EH (cell line): ENCODE measurements at regions not wholly inside any gene's neighbourhood (a gene's known extent, or its start where the extent isn't known, plus 50 kb on each side); places are given as distances from the start of the nearest gene placed in this dataset.

Experiments
- DNase-seq: peaks from one replicate; pipeline ENCODE4 v3.0.0-alpha.2; 2015; ENCODE audit warnings: low read depth

DNA sequence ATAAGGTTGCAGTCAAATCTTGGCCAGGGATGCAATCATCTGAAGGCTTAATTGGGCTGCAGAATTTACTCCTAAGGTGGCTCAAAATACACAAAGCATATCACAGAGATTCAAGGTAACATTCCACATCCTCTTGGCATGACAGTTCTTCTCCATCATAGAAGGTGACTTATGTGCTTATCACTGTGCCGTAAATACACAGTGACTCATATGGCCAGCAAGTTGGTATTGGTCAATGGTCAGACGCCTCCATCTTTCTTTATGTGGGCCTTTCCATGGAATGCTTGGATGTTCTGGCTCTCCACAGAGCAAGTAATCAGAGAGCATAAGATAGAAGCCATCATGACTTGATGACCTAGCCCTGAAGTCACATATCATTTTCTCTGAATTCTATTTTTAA lies 168.8 kb upstream of the ST8SIA2 start:
- DNase-seq = no peak

DNA sequence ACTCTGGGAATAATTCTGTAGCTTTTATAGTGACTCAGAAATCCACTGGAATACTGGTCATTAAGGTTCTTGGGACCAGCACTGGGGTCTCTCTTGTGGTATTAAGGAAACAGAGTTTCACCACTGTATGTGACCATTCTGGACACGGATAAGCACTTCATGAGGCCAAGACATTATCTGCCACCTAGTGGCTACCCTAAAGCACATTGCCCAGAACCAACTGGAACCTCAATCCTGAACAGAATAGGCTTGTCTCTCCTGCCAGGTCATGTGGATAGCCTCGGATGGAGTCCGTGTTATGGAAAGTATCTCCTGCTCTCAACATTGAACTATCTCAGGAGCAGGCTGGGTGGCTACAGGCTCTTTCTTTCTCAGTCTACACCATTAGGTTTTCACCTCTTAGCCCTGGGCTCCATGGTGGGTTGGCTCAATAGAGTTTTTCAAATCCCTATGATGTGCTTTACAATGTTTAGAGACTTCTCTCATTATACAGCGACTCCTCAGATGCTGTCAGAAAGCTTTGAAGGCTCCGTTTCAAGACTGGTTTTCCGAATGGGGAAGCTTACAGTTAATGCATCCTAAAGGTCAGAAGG lies 167.6 kb upstream of the ST8SIA2 start:
- peak; percentile 7 for DNase-seq

DNA sequence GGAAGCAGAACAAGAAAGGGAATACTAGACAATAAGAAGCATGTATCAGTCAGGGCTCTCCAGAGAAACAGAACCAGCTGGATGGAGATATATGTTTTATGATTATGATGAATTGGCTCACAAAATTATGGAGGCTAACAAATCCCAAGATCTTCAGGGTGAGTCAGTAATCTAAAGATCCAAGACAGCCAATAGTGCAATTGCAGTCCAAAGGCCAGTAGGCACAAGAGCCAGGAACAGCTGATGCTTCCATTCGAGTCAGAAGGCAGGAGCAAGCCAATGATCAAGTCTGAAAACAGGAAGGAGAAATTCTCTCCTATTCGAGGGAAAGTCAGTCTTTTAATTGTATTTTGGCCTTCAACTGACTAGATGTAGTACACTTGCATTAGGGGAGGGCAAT lies 164.9 kb upstream of the ST8SIA2 start:
- DNase-seq = no peak

DNA sequence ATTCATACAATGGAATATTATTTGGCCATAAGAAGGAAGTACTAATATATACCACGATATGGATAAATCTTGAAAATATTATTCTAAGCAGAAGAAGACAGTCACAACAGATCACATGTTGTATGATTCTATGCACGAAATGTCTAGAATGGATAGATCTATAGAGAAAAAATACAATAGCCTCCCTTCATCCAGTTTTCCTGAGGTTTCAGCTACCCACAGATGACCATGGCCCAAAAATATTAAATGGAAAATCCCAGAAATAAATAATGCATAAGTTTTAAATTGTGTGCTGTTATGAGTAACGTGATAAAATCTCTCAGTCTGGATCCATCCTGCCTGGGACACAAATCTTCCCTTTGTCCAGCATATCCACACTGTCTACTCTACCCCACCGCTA lies 162.2 kb upstream of the ST8SIA2 start:
- no peak for DNase-seq

DNA sequence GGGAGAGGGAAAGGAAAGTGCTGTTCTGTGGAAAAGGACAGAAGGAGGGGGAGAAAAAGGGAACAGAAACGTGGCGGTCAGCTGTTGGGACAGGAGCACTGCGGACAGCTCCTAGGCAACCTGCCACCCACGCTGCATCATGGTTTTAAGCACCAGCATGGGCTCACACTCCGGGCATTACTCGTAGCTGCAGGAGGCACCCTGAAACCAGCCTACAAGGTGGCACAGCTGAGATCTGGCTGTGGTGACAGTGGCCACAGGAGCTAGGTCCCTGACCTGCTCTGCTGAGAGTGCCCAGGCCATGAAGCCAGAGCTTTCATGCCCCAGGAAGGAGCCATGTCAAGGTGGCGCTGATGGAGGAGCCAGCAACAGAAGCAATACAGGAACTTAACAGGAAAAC lies 161.4 kb upstream of the ST8SIA2 start:
- no peak for DNase-seq

DNA sequence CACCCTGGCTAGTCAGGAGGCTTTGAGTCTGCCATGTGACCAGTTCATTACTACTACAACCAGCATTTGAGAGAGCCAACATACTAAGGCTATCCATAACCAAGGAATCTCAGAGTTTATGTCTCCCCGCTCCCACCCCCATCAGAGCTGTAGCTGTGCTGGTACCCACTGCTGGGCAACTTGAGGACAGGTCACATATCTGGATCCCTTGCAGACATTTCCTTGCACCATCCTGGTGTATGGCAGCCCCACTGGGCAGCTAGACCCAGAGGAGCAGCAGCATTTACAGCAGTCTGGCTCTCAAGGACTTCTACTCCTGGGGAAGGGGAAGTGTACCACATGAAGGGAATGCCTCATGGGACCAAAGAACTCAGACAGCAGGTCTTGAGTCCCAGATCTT lies 160.8 kb upstream of the ST8SIA2 start:
- DNase-seq = no peak

DNA sequence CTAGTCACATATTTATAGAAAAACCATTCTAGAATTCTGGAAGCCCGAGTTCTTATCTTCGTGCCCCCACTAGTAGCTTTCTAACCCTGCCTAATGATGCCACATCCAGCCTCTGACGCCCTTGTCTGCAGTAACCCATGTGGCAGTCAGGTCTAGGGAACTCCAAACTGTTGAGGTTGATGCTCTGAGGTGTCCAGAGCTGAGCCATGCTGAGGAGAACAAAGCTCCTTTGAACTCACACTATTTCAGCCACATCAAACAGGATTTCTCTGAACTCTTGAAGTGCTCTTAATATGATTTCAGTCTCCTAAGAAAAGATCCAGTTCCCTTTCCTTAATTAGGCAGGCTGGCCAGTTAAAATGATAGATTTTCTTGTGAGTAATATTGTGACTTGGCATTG lies 150.5 kb upstream of the ST8SIA2 start:
- no peak for DNase-seq

DNA sequence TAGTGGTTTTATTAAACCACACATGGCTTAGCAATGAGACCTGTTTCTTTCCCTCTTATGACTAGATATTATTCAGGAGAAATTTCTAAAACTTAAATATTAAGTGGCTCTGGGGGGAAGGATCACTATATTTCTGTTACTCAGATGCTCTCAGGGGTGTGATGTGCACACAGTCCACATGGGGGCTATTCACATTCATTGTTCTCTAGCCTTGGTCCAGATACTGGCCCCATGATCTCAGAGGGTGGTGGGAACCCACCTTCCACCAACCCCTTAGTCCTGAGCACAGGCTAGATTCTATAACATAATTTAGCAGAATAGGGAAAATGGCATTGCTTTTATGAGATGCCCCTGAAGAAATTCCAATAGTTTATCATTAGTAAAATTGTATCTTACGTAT lies 149.0 kb upstream of the ST8SIA2 start:
- DNase-seq = no peak

DNA sequence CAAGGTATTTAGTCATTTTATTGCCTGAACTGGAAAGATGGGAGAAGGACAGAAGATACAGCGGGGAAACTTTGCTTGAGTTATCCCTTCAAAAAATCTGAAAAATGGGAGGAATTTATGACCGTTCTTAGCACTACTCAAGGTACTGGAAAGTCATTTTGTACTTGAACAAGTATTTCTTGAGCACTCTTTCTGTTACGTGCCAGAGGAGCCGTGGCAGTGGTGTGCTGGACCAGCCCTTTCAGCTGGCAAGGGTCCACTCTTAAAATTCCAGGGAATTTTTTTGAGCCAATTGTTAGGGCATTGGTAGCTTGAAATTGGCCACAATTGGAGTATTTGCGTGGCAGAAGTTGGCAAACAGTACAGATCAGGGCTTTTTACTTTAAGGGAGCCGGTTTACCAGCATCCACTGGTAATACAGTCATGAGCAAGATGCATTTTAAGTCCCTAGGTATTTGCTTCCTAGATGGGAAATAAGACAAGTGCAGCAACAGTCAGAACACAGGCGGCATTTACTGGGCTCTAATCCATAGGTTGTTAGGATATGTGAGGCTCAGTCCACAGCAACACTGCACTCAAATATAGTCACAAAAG lies 145.9 kb upstream of the ST8SIA2 start:
- no peak for DNase-seq

DNA sequence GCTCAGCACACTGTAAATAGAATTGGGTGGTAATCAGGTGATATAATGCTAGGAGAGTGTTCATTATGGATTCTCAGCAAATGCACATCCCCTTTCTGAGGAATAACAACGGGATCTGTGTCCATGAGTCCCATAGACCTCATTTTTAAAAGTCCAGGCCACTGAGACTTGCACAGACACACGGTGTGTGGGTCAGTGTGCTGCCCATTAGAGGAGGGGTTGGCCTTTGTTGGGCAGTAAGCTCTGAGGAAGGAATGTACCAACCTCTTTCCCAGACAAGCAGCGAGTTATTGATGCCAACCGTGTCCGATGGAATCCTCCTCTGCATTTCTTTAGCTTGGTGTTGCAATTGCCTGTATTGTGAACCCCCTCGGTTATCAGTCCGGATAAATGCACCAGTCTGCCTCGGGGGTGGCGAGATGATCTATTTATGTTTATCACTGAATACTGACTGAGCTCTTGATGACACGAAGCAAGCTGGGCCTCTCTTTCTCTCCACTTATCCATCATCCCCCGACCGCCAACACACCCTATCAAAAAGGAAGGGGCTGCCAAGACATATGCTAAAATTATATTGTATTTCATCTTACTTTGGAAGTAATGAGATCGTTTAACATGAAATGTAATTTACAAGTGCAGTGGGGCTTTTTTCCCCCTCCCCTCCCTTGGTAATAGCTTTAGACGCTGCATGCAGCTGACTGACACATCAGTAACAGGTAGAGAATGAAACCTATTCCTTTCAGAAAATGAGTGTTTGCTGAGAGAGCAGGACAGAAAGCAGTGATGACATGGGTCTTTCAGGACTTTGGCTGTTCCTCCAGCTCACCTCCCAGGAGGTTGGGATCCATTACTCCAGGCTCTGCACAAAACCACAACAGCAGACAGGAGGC lies 126.6 kb upstream of the ST8SIA2 start:
- DNase-seq = no peak

DNA sequence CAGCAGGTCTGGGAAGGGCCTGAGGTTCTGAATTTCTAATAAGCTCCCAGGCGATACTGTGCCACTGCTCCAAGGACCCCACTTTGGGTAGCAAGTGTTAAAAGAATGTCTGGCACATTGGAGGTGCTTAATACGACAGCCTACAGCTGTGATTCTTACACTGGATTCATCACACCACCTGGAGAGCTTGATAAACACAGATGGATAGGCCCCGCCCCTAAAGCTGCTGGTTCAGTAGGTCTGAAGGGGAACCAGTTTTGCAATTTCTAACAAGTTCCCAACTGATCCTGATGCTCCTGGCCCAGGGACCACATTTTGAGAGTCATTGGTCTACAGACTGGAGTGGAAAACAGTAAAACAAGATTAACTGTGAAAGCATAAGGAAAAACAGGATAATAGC lies 124.8 kb upstream of the ST8SIA2 start:
- DNase-seq = no peak

DNA sequence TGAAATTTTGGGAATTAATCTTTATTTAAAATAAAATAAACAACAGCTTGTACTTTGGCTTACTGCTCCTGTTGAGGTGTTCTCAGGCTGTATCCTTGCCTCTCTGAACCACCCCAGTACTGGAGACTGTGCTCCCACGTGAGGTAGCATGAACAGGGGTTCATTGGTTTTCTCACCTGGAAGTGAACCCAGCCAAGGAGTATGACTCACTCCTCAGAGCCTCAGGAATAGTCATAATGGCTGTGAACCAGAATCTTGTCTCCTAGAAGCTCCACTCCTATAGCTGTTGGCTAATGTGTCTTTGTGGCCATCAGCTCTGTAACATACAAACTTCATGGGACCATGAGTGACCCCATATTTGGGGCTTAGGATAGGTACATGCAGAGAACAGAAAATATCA lies 122.5 kb upstream of the ST8SIA2 start:
- DNase-seq = no peak

DNA sequence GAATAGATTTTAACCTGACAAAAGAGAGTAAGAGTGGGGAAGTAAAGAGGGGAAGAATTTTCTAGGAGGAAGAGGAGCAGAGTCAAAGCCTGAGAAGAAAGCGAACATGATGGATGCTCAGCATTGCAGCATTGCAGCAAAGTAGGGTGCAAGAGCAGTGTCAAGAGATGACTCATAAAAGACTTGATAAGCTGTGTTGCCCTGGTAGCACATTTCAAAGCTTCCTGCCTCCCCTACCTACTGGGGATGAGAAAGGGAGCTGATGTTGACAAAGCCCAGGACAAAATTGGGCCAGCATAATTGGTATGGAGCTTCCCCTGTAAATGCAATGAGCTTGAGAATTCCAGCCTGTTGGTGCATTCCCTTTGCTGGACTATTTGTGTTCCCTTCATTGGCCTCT lies 121.6 kb upstream of the ST8SIA2 start:
- no peak for DNase-seq

DNA sequence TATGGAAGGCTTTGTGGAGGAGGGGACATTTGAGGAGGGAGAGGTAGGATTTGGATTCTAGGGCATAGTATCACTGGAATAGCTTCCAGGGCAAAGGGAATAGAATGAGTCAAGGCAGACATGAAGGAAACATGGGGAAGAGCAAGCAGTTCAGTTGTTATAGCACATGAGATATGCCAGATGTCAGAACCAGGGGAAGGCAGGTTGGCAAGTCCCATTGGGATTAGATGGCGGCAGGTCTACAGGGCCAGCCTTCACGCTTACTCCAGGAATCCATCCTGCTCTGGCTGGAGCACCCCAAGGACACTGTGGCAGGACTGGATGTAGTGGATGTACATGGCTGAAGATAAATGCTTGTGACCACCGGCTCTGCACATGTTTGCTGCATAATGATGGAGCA lies 120.4 kb upstream of the ST8SIA2 start:
- no peak for DNase-seq

DNA sequence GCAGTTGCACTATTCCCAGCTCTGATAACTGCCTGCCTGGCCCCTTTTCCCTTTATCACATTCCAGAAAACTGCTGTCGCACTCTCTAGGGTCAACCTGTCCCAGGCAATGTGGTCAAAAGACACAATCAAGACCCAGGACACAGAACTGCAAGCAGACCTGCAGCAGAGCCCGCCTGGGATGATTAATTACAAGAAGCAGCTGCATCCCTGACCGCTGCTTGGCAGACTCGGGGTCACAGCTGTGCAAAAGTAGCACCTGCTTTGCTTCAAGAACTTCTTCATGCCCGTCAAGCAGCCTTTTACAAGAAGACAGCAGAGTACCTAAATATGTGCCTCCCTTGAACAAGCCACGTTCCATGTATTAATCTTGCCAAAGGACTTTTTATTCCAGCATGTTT lies 120.0 kb upstream of the ST8SIA2 start:
- no peak for DNase-seq

DNA sequence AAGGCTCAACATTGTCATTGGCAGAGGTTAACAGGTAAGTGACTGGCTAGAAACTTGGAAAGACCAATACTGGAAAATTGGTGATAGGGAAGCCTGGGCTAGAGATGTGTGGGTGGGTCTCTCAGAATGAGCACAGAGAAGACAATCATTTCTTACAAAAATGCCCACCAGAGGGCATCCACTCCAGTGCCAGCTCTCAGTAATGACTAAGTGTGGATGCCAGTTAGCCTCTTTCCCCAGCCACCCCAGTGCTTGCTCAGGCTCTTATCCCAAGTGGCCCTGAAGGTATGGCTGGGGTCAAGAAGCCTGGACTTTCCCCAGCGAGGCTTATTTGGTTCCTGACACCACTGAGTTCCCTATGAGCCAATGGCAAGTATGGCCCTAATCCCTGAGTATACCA lies 115.9 kb upstream of the ST8SIA2 start:
- no peak for DNase-seq

DNA sequence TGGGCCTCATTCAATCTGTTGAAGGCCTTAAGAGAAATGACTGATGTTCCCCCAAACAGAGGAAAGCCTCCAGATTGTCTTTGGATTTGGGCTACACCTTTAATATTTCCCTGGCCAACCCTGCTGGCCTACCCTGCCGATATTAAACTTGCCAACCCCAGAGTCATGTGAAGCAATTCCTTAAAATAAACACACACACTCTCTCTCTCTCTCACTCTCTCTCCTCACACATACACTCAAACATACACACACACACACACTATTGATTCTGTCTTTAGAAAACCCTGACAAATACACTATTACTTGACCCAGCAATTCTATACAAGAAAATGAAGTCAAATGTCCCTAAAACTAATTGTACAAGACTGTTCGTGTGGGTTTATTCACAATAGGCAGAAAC lies 109.9 kb upstream of the ST8SIA2 start:
- DNase-seq = no peak

DNA sequence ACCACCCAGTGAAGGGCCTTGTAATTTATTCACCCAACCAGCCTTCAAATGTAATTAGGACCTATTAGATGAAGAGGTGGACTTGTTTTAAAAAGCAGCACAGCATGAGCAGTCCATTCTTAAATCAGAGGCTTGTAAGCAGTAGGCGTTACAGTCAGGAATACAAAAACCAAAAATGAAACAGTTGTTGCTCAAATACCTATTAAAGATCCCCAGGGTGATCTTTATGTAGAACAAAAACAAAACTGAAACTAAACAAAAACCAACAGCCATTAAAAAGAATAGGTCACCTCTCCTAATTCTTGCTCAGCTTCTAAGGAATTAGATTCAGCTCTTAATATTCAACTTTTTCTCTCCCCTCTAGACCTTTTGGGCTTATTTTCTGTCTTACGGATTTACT lies 104.9 kb upstream of the ST8SIA2 start:
- no peak for DNase-seq

DNA sequence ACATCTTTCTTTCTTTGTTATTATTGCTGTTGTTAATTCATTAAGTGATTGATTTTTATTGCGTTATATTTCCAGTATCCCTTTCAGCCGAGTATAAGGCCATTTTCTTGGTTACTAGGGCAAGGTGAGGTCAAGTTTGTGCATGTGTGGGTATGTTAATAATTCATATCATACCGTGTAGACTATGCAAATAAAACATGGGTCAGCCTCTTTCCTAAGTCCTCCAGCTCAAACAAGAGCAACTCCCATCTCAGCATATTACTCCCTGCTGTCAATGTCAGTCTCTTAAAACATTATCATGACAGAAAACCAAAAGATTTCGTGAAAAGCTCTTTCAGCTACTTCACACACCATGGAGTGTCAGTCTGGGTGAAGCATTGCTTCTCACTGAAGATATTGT lies 103.9 kb upstream of the ST8SIA2 start:
- no peak for DNase-seq

DNA sequence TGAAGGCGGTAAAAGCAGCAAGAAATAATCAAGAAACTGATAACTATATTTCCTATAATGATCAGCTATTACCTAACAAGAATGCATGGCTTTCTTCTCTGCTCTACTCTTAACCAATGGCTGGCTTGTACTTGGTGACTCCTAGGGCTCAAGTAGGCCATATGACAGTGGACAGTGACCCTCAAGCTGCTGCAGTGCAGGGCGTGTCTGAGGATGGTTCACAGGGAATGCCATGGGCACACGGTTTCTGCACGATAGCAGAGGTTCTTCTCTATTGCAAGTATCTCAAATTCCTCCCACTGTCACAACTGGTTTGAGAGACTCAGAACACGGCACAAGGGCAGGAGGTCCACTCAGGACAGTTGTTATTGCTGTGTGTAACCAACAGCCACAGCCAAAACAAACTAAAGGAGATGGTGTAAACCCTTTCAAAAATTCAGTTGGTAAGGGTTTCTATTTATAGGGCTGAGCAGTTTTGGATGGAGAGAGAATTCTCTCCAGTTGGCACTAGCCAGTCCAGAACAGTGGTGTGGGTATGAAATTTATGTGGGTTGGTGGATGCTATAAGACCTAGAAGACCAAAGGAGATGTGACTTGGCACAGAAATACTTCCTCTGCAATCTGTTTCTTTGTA lies 103.2 kb upstream of the ST8SIA2 start:
- DNase-seq = no peak

DNA sequence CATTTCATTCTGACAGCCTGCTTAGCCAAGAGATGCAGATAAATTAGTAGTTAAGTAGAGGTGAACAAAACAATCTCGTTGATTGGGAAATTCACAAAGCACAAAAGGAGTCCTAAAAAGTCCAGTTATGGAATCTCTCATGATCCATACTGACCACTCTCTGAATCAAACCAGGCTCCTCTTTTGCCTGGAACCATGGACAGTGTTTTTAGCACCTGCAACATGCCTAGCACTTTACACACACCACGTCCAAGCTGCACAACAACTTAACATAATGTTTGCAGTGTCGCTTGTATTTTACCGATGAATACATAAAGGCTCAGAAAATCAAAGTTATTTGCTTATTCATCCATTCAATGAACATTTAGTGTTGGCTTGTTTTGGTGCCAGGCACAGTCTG lies 101.8 kb upstream of the ST8SIA2 start:
- no peak for DNase-seq

DNA sequence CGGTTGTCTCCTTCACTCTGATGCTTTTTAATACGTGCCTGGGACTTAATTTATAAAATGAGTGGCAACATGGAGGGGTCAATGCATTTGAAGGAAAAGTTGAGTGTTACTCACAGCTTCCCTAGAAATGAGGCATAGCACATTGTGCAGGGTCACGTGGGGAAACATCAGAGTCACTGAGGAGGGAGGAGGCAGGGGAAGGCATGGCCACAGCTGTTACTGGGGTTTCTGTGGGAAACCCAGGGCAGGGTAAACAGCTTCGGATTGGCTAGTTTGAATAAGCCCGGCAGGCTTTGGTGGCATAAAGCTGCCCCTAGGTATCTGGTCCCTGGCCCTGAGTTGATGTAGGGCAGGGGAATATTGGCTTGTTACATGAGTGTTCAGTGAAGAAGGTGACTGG lies 98.9 kb upstream of the ST8SIA2 start:
- DNase-seq = no peak
